Astrocyte of the spinal cord (primary cell): ENCODE measurements at regions not wholly inside any gene's neighbourhood (a gene's known extent, or its start where the extent isn't known, plus 50 kb on each side); places are given as distances from the start of the nearest gene placed in this dataset.
A peak's percentile ranks its signal among the peaks of the same experiment; 100 is the strongest.

Experiments
- DNase-seq: peaks from one replicate; pipeline ENCODE4 v3.0.0; 2011; ENCODE audit warnings: low read depth, low spot score
- H3K4me3 ChIP-seq: 2 replicates; pipeline ENCODE4 v1.5.1; 2011; ENCODE audit warnings: low read depth, mild to moderate bottlenecking, low read length, moderate library complexity
- in situ Hi-C: cut with HindIII; loops from 2 replicates; pipeline ENCODE4 v1.10.0; 2017; ENCODE audit warnings: low sequenced_read_pairs
- TF ChIP-seq, protein P1 (sequence below): IDR thresholded peaks from 2 replicates; pipeline ENCODE4 v1.5.1; 2012; ENCODE audit warnings: low read depth, mild to moderate bottlenecking, low read length, inconsistent platforms

GRCh38 chr17:71966055-71966454, 154.8 kb upstream of the SOX9 start:
- DNase-seq = no peak
- in situ Hi-C loops = no loop called here
- TF ChIP-seq, protein P1, sequence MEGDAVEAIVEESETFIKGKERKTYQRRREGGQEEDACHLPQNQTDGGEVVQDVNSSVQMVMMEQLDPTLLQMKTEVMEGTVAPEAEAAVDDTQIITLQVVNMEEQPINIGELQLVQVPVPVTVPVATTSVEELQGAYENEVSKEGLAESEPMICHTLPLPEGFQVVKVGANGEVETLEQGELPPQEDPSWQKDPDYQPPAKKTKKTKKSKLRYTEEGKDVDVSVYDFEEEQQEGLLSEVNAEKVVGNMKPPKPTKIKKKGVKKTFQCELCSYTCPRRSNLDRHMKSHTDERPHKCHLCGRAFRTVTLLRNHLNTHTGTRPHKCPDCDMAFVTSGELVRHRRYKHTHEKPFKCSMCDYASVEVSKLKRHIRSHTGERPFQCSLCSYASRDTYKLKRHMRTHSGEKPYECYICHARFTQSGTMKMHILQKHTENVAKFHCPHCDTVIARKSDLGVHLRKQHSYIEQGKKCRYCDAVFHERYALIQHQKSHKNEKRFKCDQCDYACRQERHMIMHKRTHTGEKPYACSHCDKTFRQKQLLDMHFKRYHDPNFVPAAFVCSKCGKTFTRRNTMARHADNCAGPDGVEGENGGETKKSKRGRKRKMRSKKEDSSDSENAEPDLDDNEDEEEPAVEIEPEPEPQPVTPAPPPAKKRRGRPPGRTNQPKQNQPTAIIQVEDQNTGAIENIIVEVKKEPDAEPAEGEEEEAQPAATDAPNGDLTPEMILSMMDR = no peak
- H3K4me3 ChIP-seq = no peak overlapping the region

DNA sequence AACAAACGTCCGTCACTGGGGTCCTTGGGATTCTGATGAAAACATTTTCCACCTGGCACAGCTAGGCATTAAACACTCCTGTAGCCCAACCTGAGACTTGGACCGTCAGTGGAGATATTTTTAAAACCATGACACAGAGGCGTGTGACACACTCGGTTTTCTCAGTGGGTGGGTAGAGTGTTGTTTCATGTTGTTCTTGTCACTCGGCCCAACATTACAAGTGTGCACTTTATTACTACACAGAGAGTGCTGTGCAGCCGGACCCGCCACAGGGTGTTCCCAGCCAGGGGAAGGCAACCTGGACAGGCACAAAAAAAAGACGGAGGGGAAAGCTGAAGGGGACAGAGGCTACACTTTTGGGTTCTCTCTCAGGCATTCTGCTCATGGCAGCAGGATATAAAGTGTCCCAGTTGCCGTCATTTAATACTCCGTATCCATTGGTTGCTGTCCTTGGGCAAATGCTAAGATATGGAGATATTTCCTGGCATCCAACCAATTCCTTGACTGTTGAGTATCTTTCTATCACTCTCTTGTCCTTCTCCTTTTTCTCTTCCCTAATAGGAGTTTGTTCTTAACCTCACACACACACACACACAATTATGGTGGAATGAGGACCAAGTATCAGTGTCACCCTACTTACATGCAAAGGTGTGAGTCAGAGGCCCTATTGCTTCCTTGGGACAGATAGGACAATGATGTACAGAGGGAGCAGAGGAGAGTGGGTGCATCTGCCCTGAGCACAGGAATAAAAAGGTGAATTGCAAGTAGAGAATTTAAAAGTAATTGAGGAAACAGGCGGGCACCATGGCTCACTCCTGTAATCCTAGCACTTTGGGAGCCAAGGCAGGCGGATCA, 154.1 kb upstream of the SOX9 start:
- TF ChIP-seq, protein P1 = no peak
- DNase-seq = peak; percentile 28
- H3K4me3 ChIP-seq = no peak overlapping the region
- in situ Hi-C loops = no loop called here

- TF ChIP-seq, protein P1 = no peak
- in situ Hi-C loops = no loop called here
- no peak for DNase-seq
- H3K4me3 ChIP-seq = no peak overlapping the region
Measured at GRCh38 chr17:71969500-71969899, 151.3 kb upstream of the SOX9 start.

DNA sequence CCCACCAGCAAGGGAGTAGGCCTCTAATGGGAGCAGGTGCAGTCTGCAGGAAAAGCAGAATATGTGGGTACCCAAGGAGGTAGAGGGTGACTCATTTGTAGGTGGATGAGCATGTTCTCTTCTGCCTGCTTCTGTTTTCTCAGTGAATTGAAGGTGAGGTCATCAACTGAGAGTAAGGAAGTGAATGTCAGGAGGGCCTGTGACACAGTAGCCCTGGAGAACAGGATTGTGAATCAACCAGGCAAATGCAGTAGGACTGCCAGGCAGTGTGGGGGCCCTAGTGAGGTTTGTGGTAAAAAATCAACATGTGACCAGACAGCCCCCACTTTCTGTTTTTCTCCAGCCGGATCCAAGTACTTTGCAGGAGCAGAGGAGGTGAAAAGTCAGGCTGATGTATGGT, 150.5 kb upstream of the SOX9 start:
- in situ Hi-C loops = no loop called here
- TF ChIP-seq, protein P1 = no peak
- DNase-seq = peak; percentile 25
- H3K4me3 ChIP-seq = no peak overlapping the region

- DNase-seq = no peak
- TF ChIP-seq, protein P1 = no peak
- in situ Hi-C loops = no loop called here
Measured at GRCh38 chr17:71974051-71974450, 146.8 kb upstream of the SOX9 start.

DNA sequence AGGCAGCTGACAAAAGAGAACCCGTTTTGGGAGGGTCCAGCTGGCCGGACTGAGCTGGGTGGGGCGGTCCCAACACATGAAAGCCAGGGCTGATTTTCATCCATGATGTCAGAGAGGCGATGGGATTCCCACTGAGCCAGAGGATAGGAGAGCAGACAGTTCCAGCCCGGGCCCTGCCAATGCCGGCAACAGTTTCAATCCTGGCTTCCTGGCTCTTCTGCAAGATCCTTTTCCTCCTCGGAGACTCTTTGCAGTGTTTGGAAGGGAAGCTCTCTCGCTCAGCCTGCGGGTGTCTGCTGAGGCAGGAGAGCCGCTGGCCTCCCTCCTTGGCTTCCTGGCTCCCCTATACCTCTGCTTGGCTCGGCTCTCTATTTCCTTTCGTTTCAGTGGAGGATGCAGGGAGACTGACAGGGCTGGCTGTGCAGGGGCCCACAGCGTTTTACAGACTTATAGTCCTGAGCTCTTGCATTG, 145.5 kb upstream of the SOX9 start:
- peak; percentile 63 for DNase-seq
- TF ChIP-seq, protein P1 = no peak
- H3K4me3 ChIP-seq = peak overlapping the region; percentile 4
- in situ Hi-C loops = no loop called here

More at GRCh38 chr17:71974051-71974450, 146.8 kb upstream of the SOX9 start:
- no peak overlapping the region for H3K4me3 ChIP-seq
